Activated CD4-positive, alpha-beta T cell treated with anti-CD3 and anti-CD28 coated beads for 48 hours (primary cell): ENCODE measurements at regions not wholly inside any gene's neighbourhood (a gene's known extent, or its start where the extent isn't known, plus 50 kb on each side); places are given as distances from the start of the nearest gene placed in this dataset.

ENCODE experiments used
- DNase-seq: peaks from one replicate; pipeline ENCODE4 v3.0.0-alpha.2; 2020

DNA sequence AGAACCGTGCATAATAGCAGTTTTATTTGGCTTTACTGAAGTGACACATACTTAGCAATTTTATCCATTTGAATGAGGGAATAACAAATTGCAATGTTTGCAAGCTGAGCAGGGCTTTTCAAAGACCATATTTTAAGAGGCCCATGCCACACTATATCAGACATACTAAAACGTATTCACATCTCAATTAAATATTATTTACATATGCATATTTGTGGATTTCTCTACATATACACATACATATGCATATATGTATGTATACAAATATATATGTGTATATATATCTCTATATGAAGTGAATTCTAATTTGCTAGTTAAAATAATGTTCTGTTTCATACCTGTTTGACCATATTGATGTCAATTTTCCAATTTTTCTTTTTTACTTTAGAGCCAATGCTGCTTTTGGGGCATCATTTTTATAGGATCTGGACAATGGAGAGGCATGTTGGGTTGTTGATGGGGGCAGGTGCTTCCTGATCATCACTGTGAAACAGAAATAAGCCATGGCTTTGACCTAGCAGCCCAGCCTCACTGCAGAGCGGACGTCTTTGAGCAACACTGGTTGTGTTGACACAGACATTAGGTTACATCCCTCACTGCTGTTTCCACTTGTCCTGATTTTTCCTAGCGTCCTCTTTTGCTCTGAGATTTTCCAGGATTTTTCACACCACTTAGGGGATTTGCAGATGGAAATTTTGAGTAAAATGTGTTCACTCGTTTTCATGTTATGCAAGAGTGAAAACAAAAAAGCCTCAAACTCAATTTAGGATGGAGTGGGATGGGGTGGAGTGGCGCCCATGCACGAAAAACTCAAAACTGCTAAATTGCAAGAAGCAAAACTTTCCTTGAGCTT, 56.9 kb downstream of the RDH14 start:
- no peak for DNase-seq

- no peak for DNase-seq
These were observed 58.3 kb downstream of the RDH14 start for GRCh38 chr2:18502142-18502541.

- no peak for DNase-seq
These were observed 58.7 kb downstream of the RDH14 start for GRCh38 chr2:18501729-18502128.

DNA sequence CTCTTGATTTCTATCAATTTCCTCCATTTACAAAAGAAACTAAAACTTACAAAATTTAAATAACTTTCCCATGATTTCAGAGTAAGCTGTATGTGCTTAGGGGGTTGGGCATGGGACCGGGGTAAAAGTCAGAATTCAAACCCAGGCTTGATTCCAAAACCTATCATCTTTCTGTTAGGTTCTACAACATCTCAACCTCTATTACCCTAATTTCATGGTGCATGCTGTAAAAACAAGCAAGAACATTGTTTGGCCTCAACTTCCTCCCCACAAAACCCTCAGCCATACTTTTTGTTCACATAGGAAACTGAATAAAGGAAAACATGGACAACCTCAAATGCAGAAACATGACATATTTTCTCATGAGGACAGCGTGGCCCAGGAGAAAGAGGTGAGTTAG, 59.3 kb downstream of the RDH14 start:
- no peak for DNase-seq

- DNase-seq: no peak
These were observed 60.1 kb downstream of the RDH14 start for GRCh38 chr2:18500333-18500732.

DNA sequence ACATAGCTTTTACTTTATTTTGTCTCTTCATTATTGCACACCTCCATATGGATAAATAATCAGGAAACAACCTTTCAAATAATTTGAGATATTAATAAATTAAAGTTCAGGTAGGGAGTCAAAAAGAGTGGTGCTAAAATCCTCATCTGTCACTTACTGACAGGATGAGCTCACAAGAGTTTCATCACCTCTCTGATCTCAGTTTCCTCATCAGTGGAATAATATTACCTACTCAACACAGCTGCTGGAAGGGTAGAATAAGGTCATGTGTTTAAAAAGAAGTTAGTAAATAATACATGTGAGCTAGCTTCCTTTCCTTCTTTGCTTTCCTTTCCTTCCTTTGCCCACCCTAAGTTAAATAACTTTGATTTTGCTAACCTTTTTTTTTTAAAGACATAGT, 61.9 kb downstream of the RDH14 start:
- DNase-seq: no peak

DNA sequence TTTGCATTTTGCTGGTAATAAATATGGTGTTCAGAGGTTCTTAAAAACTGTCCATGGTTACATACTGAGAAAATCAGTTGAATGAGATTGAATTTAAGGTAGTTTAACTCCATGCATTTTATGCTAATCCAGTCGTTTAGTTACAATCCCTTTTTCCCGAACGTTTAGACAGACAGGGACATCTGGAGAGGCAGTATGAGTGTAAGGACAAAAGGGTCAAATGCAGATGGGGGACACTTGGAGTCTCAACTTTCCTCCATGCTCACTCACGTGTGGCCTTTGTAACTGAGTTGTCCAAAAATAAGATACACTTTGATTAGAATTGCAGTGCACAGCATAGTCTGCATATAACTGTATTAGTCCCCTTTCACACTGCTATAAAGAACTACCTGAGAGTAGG, 63.9 kb downstream of the RDH14 start:
- no peak for DNase-seq

GRCh38 chr2:18495058-18495457, 65.4 kb downstream of the RDH14 start:
- no peak for DNase-seq

- no peak for DNase-seq
These were observed 67.7 kb downstream of the RDH14 start for GRCh38 chr2:18492721-18493120.

DNA sequence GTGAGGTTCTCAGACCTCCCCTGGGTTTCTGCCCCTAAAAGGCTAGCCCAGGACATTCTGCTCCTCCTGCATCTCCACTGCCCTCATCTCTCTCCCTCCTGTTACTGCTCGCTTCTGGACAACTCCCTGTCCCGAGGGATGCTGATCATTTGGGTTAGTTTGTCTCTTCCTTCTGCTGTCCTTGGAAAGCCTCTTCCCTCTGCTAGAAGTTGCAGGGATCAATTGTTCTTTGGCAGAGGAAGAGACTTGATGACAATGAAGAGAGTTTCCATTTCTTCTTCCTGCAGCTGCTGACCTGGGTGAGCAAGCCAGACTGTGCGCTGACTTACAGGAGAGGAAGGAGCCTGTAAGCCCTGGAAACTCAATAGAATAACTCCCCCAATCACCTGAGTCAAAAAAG, 68.9 kb downstream of the RDH14 start:
- no peak for DNase-seq

DNA sequence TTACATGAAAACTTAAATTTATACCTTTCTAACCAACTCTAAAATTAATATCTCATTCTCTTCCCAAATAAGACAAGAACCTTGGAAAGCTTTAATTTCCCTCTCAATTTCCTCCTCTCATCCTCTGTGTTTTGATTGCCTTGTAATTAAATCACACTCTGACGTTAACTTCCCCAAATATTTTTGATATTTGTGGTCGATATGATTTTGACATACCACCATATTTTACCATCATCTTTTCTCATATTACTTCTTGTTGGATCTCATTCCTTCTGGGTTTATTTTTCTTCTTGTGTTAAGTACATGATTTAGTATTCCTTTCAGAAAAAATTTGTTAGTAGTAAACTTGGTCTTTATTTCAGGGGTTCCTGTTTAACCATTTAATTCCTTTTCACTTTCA, 69.6 kb downstream of the RDH14 start:
- DNase-seq: no peak

- no peak for DNase-seq
These were observed 73.1 kb downstream of the RDH14 start for GRCh38 chr2:18487106-18487913.

DNA sequence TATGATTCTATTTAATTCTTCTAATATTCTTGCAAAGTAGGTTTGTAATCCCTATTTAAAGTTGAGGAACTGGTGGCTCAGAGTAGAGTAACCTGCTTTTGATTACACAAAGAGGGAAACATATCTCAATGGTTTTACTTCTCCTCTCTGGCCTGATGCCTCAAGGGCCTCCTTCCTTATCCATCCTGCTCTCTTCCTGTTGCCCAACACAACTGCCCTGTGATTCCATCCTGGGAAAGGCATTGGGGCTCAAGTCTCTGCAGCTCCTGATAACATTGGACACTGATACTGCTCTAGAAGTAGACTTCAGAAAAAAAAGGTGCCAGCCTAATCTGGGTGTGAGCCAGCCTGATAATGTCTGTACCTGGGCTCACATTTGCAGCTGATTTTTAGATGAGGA, 75.8 kb downstream of the RDH14 start:
- DNase-seq: no peak

DNA sequence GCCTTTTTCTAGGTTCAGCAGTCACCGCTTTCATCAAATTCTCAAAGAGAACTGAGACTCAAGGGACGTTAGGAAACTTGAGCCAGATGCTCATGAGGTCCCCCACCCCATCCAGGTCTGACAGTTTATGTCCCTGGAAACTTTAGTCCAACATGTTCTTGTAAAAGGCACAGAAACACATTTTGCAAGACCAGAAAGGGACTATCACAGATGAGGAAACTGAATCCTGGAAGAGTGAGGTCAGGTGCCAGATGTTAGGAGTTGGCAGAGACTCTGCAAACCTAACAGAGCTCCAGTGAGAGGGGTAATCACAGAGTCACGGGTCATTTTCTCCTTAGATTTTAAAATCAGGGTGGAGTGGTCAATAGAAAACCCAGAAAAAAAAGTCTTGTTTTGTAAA, 76.6 kb downstream of the RDH14 start:
- no peak for DNase-seq

GRCh38 chr2:18482666-18483065, 77.8 kb downstream of the RDH14 start:
- DNase-seq: no peak

GRCh38 chr2:18479947-18480369, 80.5 kb downstream of the RDH14 start:
- no peak for DNase-seq

- no peak for DNase-seq
These were observed 83.2 kb downstream of the RDH14 start for GRCh38 chr2:18477293-18477692.

DNA sequence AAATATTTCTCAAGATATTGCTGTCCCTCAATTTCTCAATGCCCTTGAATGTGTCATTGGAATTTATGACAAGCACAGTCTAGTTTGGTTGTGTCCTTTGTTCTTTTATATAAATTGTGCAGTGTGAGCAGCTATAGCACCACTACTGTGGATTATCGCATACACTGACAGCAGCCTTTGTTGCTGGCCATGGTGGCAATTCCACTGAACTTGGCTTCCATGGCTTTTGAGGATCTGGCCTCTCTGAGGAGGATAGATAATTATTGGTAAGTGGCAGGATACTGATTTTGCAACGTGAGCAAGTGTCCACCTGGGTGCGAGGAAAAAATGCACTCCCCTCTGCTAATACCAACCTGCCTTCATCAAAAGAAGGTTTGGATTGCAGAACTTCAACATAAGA, 84.0 kb downstream of the RDH14 start:
- DNase-seq: no peak

- DNase-seq: no peak
These were observed 84.6 kb downstream of the RDH14 start for GRCh38 chr2:18475884-18476283.

DNA sequence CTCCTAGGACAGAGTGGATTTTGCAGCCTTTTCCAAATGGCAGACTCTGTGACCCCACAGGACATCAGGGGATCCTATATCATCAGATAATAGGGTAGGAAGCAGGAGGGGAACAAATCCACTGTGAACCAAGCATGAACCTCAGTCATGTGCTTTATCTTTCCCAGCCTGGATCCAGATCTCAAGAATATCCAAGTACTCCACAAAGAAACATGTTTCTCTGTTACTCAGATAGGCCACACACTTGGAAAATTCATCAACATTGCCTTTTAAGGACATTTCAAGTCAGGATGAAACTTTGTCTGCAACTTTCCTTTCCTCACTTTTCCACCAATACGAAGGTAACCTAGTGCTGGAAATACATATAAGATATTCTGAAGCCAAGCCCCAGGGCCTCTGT, 85.8 kb downstream of the RDH14 start:
- DNase-seq: no peak

GRCh38 chr2:18473241-18474181, 86.9 kb downstream of the RDH14 start:
- DNase-seq: no peak

DNA sequence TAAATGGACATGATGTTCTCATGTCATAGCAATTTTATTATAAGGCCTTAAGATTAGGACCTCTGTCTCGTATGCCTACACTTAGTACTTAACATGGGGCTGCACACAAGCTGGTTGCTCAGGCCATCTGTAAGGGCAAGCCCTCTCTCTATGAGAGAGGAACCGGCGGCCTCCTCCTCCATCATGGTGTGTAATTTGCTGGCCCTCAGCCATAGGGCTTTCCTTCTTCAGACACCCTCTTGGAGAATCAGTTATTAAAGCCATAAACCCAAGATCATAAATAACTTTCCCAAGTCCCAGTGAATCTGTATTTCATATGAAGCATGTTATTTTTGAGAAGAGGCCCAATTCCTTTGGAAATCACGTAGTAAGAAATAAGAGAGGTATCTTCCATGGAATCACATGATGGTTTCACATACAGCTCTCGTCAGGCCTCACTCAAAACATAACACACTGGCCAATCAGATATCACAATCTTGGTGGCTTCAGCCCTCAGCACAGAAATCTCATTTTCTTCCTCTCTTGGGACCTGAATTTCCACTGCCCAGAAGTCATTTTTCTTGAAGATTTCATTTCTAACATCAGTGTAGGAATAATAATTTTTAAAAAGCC, 92.6 kb downstream of the RDH14 start:
- DNase-seq: no peak

- DNase-seq: no peak
These were observed 94.5 kb downstream of the RDH14 start for GRCh38 chr2:18465979-18466378.
